ENCODE measurements at regions not wholly inside any gene's neighbourhood (a gene's known extent, or its start where the extent isn't known, plus 50 kb on each side); places are given as distances from the start of the nearest gene placed in this dataset.
A peak's percentile ranks its signal among the peaks of the same experiment; 100 is the strongest.
"Not testable (repeated sequence)": the region's sequence is repeated elsewhere in the genome, so short reads cannot be mapped to it uniquely, and the experiment has no call there.

- DNase-seq (ENCODE audit: low read depth in 2 of 2) = peak in 1 of 2 donors; percentile 59
Measured at GRCh38 chr11:12585861-12586260, 88.4 kb upstream of the TEAD1 start.

- peak in 1 of 2 donors; percentile 44 for DNase-seq (ENCODE audit: low read depth in 2 of 2)
Measured at GRCh38 chr11:12587333-12587991, 86.8 kb upstream of the TEAD1 start.

DNA sequence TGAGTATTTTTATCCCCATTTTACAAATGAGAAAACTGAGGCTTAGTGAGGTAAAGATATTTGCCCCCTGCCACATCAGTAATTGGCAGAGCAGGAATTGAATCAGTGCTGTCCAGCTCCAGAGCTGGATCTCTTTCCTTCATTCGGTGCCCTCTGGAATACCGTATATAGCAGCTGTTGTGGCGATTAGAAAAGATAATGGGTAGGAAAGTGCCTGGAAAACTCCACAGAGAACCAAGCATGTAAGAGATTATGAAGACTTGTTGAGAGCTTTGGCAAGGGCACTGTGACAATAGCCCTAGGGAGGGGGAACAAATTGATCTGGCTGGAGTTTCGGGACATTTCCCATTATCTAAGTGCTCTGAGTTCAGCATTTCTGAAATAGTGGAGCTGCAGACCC is 82.5 kb upstream of the TEAD1 start:
- DNase-seq (ENCODE audit: low read depth in 2 of 2) = no peak

DNA sequence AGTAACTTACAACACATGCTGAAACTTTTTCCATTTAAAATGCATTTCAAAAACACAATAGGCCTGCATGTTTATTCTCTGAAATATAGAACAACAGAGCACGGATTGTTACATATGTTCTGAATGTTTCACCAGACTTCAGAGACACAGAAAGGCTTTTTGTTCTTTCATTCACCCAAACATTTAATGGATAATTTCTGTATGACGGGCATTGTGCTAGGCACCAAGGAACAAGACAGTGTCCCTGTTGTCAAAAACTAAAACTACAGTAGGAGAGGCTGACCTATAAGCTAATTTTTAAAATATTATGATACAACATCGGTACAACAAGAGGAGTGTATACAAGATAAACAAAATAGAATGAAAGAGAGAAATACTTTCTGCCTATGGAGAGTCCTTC is 81.9 kb upstream of the TEAD1 start:
- no peak for DNase-seq (ENCODE audit: low read depth in 2 of 2)

- DNase-seq (ENCODE audit: low read depth in 2 of 2) = not testable (repeated sequence)
Measured at GRCh38 chr11:12595089-12595847, 79.0 kb upstream of the TEAD1 start.

DNA sequence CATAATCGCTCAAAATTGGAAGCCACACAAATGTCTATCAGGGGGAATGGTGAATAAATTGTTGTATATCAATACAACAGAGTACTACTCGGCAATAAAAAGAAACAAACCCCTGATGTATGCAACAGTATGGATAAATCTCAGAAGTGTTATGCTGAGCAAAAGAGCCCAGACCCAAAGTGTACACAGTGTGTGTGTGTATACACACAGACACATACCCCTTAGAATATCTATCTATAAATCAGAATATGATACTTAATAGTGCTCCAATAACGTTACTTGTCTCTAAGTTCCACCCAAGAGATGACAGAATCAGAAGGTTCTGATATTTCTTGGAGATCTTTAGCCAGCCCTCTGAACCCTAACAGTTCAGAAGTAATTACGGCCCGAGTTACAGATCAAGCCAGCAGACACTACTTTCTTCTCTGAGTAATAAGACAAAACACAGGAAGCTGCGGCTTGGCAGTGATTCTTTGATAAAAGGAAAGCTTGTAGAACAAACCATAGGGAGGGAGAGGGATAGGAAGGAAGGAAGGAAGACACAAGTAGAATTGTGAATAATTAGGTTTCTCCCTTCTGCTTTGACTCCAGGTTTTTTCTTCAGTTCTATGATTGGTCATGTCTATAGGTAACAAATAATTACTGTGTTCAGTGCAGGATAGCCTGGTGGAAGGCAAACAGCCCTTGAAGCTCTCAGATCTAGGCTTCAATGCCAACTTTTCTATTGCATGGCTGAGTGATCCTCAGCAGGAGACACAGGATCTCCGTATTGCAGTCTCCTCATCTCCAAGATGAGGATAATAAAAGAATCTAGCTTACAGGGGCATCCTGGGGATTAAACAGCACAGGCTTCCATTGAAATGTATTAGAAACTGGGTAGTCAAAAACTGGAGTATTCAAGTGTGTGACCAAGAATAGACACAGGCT is 75.6 kb upstream of the TEAD1 start:
- peak in 1 of 2 donors; percentile 60 for DNase-seq (ENCODE audit: low read depth in 2 of 2)

DNA sequence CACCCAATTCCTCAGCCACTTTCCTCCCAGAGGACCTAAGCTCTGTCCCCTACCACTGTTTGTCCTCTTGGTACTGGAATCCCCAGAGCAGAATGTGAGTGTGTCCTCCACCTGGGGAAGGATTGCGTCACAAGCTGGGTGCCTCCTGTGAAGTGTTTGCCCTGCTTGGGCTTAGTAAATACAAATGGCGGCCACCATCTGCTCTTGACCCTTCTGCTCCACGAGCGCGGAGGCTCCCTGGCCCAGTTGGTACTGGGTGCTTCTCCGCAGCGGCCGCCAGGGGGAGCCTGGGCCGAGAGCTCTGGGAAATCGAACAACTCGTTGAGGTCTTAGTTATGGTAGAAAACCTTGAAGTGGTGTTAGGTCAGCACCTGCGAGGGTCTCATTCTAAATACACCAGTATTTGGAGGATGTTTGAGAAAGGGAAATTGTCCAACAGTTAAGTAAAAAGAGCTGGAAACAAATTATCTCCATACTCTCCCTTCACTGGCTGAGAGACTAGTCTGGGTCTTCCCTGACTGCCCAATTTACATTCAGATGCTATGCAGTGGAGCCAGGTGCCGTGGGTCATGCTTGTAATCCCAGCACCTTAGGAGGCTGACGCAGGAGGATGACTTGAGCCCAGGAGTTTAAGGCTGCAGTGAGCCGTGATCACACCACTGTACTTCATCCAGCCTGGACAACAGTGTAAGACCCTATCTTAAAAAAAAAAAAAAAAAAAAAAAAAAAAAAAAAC is 74.6 kb upstream of the TEAD1 start:
- DNase-seq (ENCODE audit: low read depth in 2 of 2) = peak; percentile 16 to 59

GRCh38 chr11:12600829-12601228 is 73.4 kb upstream of the TEAD1 start:
- DNase-seq (ENCODE audit: low read depth in 2 of 2) = no peak

GRCh38 chr11:12602421-12602820 is 71.8 kb upstream of the TEAD1 start:
- no peak for DNase-seq (ENCODE audit: low read depth in 2 of 2)

DNA sequence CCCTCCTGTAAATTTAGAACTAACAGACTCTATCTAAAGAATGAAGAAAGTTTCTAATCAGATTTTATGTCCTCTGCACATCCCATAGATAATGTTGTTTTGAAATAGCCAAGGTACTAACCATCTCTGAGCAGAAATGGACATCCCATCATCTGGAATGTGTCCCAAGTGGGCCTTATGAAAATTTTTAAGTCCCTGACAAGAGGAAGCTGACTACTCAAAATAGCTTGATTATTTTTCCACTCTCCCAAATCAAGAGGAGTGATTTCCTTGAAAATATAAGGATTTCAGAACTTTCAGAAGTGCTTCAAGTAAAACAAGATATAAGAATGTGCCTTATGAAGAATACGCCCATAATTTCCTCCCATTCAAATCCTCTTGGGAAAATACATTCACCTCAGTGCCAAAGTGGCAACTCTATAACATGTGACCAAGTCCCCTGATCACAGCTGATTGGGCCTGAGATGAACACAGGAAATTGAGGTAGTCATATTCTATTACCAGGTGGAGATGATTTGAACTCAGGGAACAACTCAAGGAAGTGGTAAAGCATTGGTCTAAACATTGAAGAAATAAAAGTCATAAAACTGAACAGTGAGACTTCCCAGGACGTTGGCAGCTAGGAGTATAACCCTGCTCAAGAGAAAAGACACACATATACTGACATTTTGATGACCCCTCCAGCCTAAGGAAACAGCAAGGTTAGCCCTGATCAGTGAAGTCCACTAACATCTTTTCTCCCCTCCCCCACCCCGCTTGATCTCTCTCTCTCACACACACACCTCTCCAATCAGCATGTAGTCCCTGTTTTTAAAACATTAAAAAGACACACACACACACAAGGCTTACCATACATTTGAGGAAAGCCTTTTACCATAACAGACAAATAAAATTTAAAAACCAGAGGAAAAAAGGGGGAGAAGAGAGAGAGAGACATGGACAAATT is 70.8 kb upstream of the TEAD1 start:
- DNase-seq (ENCODE audit: low read depth in 2 of 2) = peak in 1 of 2 donors; percentile 22

DNA sequence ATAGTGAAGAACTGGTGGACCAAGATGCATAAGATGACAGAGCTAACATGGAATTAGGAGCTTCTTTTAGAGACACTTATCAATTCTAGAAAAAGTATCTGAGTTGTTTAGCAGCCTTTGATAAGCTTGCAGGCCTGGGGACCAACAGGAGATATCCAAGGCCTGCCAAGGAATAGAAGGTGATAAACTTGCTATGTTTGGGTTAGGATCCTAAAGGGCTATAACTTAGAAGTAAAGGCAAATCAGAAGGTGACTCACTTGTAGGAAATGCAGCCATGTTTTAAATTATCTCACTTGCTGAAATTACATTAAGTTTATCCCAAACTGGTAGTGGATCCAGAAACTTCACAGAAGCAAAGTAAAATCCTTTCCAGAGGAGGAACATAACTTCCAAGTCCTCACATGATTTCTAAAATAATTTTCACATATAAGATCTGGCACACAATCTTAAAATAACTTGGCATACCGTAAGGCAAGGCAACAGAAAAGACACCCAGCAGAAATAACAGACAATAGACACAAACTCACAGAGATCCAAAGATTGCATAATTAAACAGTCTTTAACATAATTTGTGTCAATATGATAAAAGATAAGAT is 69.6 kb upstream of the TEAD1 start:
- DNase-seq (ENCODE audit: low read depth in 2 of 2) = no peak

DNA sequence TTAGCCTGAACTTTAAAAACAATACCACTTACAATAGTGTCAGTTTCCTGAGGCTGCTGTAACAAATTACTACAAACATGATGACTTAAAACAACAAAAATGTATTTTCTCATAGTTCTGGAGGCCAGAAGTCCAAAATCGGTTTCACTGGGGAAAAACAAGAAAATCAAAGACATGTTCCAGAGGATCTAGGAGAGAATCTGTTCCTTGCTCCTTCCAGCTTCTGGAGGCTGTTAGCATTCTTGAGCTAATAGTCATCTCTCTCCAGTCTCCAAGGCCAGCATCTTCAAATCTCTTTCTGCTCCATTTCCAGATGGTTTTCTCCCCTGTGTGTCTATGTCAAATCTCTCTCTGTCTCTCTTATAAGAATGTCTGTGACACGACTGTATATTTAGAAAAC is 67.6 kb upstream of the TEAD1 start:
- DNase-seq (ENCODE audit: low read depth in 2 of 2) = peak in 1 of 2 donors; percentile 37

- DNase-seq (ENCODE audit: low read depth in 2 of 2) = not testable (repeated sequence)
Measured at GRCh38 chr11:12608678-12609077, 65.5 kb upstream of the TEAD1 start.

DNA sequence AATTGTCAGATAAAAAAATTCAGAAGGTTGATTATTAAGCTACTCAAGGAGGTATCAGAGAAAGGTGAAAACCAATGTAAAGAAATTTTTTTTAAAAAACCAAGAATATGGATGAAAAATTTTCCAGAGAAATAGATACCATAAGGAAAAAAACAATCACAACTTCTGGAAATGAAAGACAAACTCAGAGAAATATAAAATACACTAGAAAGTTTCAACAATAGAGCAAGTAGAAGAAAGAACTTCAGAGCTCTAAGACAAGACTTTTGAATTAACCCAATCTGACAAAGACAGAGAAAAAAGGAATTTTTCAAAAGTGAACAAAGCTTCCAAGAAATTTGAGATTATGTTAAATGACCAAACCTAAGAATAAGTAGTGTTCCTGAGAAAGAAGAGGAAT is 62.9 kb upstream of the TEAD1 start:
- DNase-seq (ENCODE audit: low read depth in 2 of 2) = no peak

DNA sequence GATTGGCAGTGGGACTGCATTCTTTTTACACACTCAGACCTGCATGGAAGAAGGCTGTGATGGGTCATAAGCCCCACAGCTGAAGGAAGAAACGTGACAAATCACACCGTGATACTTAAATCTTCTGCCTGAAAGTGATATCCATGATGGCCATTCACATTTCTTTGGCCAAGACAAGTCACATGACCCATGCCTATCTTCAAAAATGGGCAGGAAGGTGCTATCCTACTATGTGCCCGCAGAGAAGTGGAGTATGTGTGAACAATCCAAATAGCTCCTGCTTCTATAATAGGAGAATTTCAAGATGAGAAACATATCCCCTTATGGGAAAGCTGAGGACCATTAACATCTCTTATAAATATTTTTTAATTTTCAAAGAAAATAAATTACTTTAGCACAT is 56.6 kb upstream of the TEAD1 start:
- no peak for DNase-seq (ENCODE audit: low read depth in 2 of 2)

- DNase-seq (ENCODE audit: low read depth in 2 of 2) = no peak
Measured at GRCh38 chr11:12618743-12619540, 55.3 kb upstream of the TEAD1 start.

DNA sequence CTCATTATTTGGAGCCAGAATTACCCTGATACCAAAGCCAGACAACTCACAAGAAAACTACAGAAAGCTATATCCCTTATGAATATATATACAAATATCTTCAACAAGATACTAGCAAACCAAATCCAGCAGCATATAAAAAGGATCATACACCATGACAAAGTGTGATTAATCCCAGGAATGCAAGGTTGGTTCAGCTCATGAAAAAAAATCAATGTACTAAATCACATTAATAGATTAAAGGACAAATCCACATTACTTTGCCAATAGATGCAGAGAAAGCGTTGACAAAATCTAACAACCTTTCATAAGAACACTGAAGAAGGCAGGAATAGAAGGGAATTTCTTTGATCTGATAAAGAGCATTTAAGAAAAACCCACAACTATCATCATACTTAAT is 50.4 kb upstream of the TEAD1 start:
- DNase-seq (ENCODE audit: low read depth in 2 of 2) = no peak

Measured in lung microvascular endothelial cell (primary cell).